GM21367 (cell line): ENCODE measurements at regions not wholly inside any gene's neighbourhood (a gene's known extent, or its start where the extent isn't known, plus 50 kb on each side); places are given as distances from the start of the nearest gene placed in this dataset.
"Not testable (repeated sequence)": the region's sequence is repeated elsewhere in the genome, so short reads cannot be mapped to it uniquely, and the experiment has no call there.

Experiments used
- ATAC-seq: cut with Tn5 transposase; IDR thresholded peaks from one replicate; pipeline ENCODE4 v1.9.1; 2021; ENCODE audit not compliant: unreplicated experiment

GRCh38 chr2:241981076-241981700 is 111.7 kb downstream of the RTP5 start:
- no peak for ATAC-seq

- ATAC-seq = no peak
Measured at GRCh38 chr2:241982706-241983570, 113.4 kb downstream of the RTP5 start.

- ATAC-seq = no peak
Measured at GRCh38 chr2:241983571-241984270, 114.2 kb downstream of the RTP5 start.

GRCh38 chr2:241984271-241984655 is 114.7 kb downstream of the RTP5 start:
- no peak for ATAC-seq

- ATAC-seq = no peak
Measured at GRCh38 chr2:241984658-241985057, 115.1 kb downstream of the RTP5 start.

- not testable (repeated sequence) for ATAC-seq
Measured at GRCh38 chr2:241985161-241985985, 115.8 kb downstream of the RTP5 start.

- no peak for ATAC-seq
Measured at GRCh38 chr2:241985986-241986329, 116.4 kb downstream of the RTP5 start.

GRCh38 chr2:241986836-241987641 is 117.5 kb downstream of the RTP5 start:
- no peak for ATAC-seq

GRCh38 chr2:241987726-241988125 is 118.2 kb downstream of the RTP5 start:
- no peak for ATAC-seq

- no peak for ATAC-seq
Measured at GRCh38 chr2:241988146-241988545, 118.6 kb downstream of the RTP5 start.

GRCh38 chr2:241989074-241989473 is 119.5 kb downstream of the RTP5 start:
- no peak for ATAC-seq

GRCh38 chr2:241990466-241990865 is 120.9 kb downstream of the RTP5 start:
- ATAC-seq = no peak

- no peak for ATAC-seq
Measured at GRCh38 chr2:241991299-241991698, 121.8 kb downstream of the RTP5 start.

- ATAC-seq = no peak
Measured at GRCh38 chr2:241992753-241993152, 123.2 kb downstream of the RTP5 start.

GRCh38 chr2:241993386-241994005 is 124.0 kb downstream of the RTP5 start:
- ATAC-seq = no peak

- ATAC-seq = no peak
Measured at GRCh38 chr2:241994086-241994485, 124.6 kb downstream of the RTP5 start.

GRCh38 chr2:241994556-241995213 is 125.2 kb downstream of the RTP5 start:
- ATAC-seq = no peak

GRCh38 chr2:241996100-241996499 is 126.6 kb downstream of the RTP5 start:
- no peak for ATAC-seq

- no peak for ATAC-seq
Measured at GRCh38 chr2:241997017-241997416, 127.5 kb downstream of the RTP5 start.
